ENCODE measurements at regions not wholly inside any gene's neighbourhood (a gene's known extent, or its start where the extent isn't known, plus 50 kb on each side); places are given as distances from the start of the nearest gene placed in this dataset.

- Histone ChIP-seq H3K27me3 (ENCODE audit: low read length) (no peaks in the 10 kb centered on the region), H3K4me3 (ENCODE audit: low read length) (no peak overlapping the region), H3K4me2 (ENCODE audit: low read length) (no peak overlapping the region), H3K36me3 (ENCODE audit: low read depth, low read length) (no peaks in the 10 kb centered on the region), H3K9ac (ENCODE audit: low read length) (no peak overlapping the region), H2AFZ (ENCODE audit: low read length) (no peak overlapping the region), H3K9me3 (ENCODE audit: low read length) (peaks cover 7% of the 10 kb centered on the region; the same call in 1 of the 2 replicates), H3K27ac (ENCODE audit: low read length) (no peak overlapping the region), H3K4me1 (ENCODE audit: insufficient read depth, low read length) (no peaks in the 10 kb centered on the region), H3F3A (ENCODE audit: low read length, unreplicated experiment) (no peaks in the 10 kb centered on the region), H3K79me2 (ENCODE audit: low read length) (no peaks in the 10 kb centered on the region), H3K9me2 (replicated peaks; ENCODE audit: low read length) (no peaks in the 10 kb centered on the region), H4K20me1 (ENCODE audit: low read length) (no peaks in the 10 kb centered on the region)
- ATAC-seq (peak; percentile 53), DNase-seq (no peak)
- intact Hi-C loops (cut with micrococcal nuclease), result no loop called here
- POLR2A ChIA-PET (ENCODE audit: unreplicated experiment), result no interaction called here
- TF ChIP-seq EZH2phosphoT487 (IDR thresholded peaks at IDR 0.05; ENCODE audit: borderline replicate concordance, low read length) (no peak), CTCF (conservative IDR thresholded peaks at IDR 0.05; ENCODE audit: low read depth, low read length) (no peak), EZH2 (IDR thresholded peaks at IDR 0.05; ENCODE audit: low read length, unreplicated experiment) (no peak)
- BruUV-seq (replicated peaks), result no TSS peak
- CTCF ChIA-PET, result no interaction called here
Measured at GRCh38 chr13:88329066-88329465, 657.9 kb downstream of the SLITRK5 start.

- no peak overlapping the region for H3K4me3 ChIP-seq (ENCODE audit: low read length)
- no peak overlapping the region for H3K4me2 ChIP-seq (ENCODE audit: low read length)
Measured at GRCh38 chr13:88339271-88339741, 668.1 kb downstream of the SLITRK5 start.

More at GRCh38 chr13:88339271-88339741, 668.1 kb downstream of the SLITRK5 start:
- ATAC-seq, result peak; percentile 94
- Histone ChIP-seq H3F3A (ENCODE audit: low read length, unreplicated experiment) (no peaks in the 10 kb centered on the region), H3K27ac (ENCODE audit: low read length) (no peak overlapping the region), H3K4me1 (ENCODE audit: insufficient read depth, low read length) (no peaks in the 10 kb centered on the region), H4K20me1 (ENCODE audit: low read length) (no peaks in the 10 kb centered on the region), H2AFZ (ENCODE audit: low read length) (no peak overlapping the region), H3K27me3 (ENCODE audit: low read length) (no peaks in the 10 kb centered on the region), H3K9me3 (ENCODE audit: low read length) (no peaks in the 10 kb centered on the region), H3K9ac (ENCODE audit: low read length) (no peak overlapping the region), H3K9me2 (replicated peaks; ENCODE audit: low read length) (no peaks in the 10 kb centered on the region), H3K79me2 (ENCODE audit: low read length) (no peaks in the 10 kb centered on the region), H3K36me3 (ENCODE audit: low read depth, low read length) (no peaks in the 10 kb centered on the region)
- DNase-seq, result peak; percentile 43
- no TSS peak for BruUV-seq (replicated peaks)
- no peak for TF ChIP-seq EZH2phosphoT487 (IDR thresholded peaks at IDR 0.05; ENCODE audit: borderline replicate concordance, low read length)
- TF ChIP-seq EZH2 (IDR thresholded peaks at IDR 0.05; ENCODE audit: low read length, unreplicated experiment), result no peak
- TF ChIP-seq CTCF (conservative IDR thresholded peaks at IDR 0.05; ENCODE audit: low read depth, low read length), result no peak
- ChIA-PET POLR2A (ENCODE audit: unreplicated experiment) (no interaction called here), CTCF (no interaction called here)
- intact Hi-C loops (cut with micrococcal nuclease), result no loop called here
